ENCODE measurements at regions not wholly inside any gene's neighbourhood (a gene's known extent, or its start where the extent isn't known, plus 50 kb on each side); places are given as distances from the start of the nearest gene placed in this dataset.

DNA sequence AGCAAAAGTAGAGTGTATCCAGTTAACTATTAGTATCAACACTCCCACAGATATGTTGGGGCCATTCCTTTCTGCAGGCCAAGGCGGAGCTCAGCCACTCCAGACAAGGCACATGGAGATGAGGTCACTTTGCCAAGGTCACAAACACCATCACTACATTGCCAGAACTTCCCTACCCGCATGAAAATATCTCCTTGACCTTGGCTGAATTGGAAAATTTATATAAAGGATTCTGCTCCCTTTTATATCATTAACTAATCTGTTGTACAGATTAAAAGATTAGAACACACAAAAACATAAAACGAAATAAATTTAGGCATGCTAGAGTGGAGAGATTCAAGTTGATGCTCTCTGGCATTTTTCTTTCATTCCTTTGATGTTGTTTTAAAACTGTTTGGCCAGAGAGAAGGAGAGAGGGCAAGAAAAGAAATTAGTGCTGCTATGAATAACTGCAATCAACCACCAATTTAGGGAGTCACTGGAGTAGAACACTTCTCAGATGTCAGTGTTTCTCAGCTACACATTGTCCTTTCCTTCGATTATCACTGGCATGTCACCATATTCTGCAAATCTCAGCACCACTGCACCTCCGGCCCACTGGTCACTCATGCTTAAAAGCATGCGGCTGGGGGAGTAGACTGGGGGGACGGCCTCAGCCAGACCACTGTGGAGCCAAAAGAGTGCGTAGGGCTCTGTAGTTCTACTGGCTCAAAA is 78.7 kb upstream of the ATP1B1 start:
- H3K9me3 ChIP-seq (ENCODE audit: low read depth) = no peaks in the 10 kb centered on the region
- DNase-seq (ENCODE audit: low read depth in 1 of 2, low spot score in 1 of 2) = peak in 1 of 2 donors; percentile 81
- H3K4me3 ChIP-seq = no peak overlapping the region
- H3K36me3 ChIP-seq = no peaks in the 10 kb centered on the region
- H3K27ac ChIP-seq = peak overlapping the region; percentile 83
- peaks cover 34% of the 10 kb centered on the region for H3K4me1 ChIP-seq (ENCODE audit: low read depth)
- TF ChIP-seq, protein P1, sequence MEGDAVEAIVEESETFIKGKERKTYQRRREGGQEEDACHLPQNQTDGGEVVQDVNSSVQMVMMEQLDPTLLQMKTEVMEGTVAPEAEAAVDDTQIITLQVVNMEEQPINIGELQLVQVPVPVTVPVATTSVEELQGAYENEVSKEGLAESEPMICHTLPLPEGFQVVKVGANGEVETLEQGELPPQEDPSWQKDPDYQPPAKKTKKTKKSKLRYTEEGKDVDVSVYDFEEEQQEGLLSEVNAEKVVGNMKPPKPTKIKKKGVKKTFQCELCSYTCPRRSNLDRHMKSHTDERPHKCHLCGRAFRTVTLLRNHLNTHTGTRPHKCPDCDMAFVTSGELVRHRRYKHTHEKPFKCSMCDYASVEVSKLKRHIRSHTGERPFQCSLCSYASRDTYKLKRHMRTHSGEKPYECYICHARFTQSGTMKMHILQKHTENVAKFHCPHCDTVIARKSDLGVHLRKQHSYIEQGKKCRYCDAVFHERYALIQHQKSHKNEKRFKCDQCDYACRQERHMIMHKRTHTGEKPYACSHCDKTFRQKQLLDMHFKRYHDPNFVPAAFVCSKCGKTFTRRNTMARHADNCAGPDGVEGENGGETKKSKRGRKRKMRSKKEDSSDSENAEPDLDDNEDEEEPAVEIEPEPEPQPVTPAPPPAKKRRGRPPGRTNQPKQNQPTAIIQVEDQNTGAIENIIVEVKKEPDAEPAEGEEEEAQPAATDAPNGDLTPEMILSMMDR (IDR thresholded peaks at IDR 0.05; ENCODE audit: low read depth, low read length) = no peak
- H3K27me3 ChIP-seq = no peaks in the 10 kb centered on the region

DNA sequence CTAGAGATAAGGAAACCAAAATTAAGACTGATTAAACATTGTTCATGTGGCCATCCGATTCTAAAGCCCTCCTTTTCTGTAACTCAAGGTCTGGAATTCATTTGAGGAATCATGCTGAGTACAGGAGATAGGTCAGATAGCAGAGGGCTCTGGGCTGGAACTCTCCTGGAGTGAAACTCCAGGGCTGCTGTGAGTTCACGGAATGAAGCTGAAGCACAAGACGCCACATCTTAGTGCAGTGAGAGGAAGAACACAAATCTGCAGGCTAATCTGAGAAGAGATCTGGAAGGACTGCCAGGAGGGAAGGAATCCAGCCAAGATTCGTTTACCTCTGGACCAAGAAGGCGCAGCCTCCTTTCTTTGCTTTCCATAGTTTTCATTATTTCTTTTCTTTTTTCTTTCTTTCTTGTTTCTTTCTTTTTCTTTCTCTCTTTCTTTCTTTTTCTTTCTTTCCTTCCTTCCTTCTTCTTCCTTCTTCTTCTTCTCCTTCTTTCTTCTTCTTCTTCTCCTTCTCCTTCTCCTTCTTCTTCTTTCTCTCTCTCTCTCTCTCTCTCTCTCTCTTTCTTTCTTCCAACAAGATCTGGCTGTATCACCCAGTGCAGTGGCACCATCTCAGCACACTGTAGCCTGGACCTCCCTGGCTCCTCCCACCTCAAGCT is 74.8 kb upstream of the ATP1B1 start:
- no peak for DNase-seq (ENCODE audit: low read depth in 1 of 2, low spot score in 1 of 2)

DNA sequence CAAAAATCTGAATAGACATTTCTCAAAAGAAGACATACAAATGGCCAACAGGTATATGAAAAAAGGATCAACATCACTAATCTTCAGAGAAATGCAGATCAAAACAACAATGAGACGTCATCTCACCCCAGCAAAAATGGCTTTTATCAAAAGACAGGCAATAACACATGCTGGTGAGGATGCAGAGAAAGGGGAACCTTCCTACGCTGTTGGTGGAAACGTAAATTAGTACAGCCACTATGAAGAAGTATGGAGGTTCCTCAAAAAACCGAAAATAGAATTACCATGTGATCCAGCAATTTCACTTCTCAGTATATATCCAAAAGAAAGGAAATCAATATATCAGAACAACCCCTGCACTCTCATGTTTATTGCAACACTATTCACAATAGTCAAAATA is 65.1 kb upstream of the ATP1B1 start:
- Histone ChIP-seq H3K9me3 (ENCODE audit: low read depth) (no peaks in the 10 kb centered on the region), H3K4me3 (no peak overlapping the region), H3K4me1 (ENCODE audit: low read depth) (peaks cover 10% of the 10 kb centered on the region), H3K27ac (no peak overlapping the region), H3K36me3 (no peaks in the 10 kb centered on the region), H3K27me3 (no peaks in the 10 kb centered on the region)
- TF ChIP-seq, protein P1 (IDR thresholded peaks at IDR 0.05; ENCODE audit: low read depth, low read length) = no peak
- no peak for DNase-seq (ENCODE audit: low read depth in 1 of 2, low spot score in 1 of 2)

More for the DNA sequence above, 74.8 kb upstream of the ATP1B1 start:
- no peaks in the 10 kb centered on the region for H3K9me3 ChIP-seq (ENCODE audit: low read depth)
- H3K27me3 ChIP-seq = no peaks in the 10 kb centered on the region
- H3K36me3 ChIP-seq = no peaks in the 10 kb centered on the region
- peaks cover 29% of the 10 kb centered on the region for H3K4me1 ChIP-seq (ENCODE audit: low read depth)
- no peak overlapping the region for H3K4me3 ChIP-seq
- peak overlapping the region; percentile 20 for H3K27ac ChIP-seq
- TF ChIP-seq, protein P1 (IDR thresholded peaks at IDR 0.05; ENCODE audit: low read depth, low read length) = no peak

DNA sequence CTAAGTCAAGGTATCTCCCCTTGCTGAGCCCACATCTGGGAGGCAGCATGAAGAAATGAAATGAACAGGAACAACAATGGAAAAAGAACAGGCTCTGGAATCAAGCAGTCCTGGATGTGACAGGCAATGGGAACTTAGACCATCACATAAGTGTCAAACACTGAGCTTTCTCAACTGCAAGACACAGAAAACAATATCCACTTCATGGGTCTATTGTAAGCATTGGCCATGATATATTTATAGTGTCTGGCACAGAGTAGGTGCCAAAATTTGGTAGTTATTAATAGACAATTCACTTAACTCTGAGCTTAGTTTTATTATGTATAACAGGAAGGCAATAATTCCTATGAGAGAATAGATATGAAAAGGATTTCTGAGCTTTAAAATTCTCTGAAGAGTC is 64.1 kb upstream of the ATP1B1 start:
- no peak overlapping the region for H3K4me3 ChIP-seq
- no peaks in the 10 kb centered on the region for H3K9me3 ChIP-seq (ENCODE audit: low read depth)
- no peaks in the 10 kb centered on the region for H3K36me3 ChIP-seq
- H3K4me1 ChIP-seq (ENCODE audit: low read depth) = peaks cover 10% of the 10 kb centered on the region
- no peak for DNase-seq (ENCODE audit: low read depth in 1 of 2, low spot score in 1 of 2)
- TF ChIP-seq, protein P1 (IDR thresholded peaks at IDR 0.05; ENCODE audit: low read depth, low read length) = no peak
- no peaks in the 10 kb centered on the region for H3K27me3 ChIP-seq
- H3K27ac ChIP-seq = no peak overlapping the region

DNA sequence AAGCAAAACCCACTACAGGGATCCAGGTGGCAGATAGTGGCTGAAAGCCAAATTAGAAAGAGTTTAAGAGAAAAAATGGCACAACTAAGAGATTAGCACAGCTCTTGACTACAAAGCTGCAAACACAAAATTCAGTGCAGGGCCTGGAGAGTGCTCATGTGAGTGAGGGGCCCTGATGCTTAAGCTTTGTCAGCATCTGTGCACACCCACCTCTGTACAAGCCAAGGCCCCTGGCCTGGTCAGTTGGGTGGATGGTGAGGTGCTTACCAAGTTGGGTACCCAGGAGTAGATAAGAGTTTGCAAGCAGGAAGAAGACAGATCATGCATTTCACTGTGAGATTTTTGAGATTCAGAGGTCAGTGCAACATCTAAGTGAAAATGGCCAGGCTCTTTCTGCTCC is 62.7 kb upstream of the ATP1B1 start:
- Histone ChIP-seq H3K4me1 (ENCODE audit: low read depth) (peaks cover 19% of the 10 kb centered on the region), H3K4me3 (no peak overlapping the region), H3K27me3 (no peaks in the 10 kb centered on the region), H3K27ac (peak overlapping the region; percentile 20), H3K36me3 (no peaks in the 10 kb centered on the region), H3K9me3 (ENCODE audit: low read depth) (no peaks in the 10 kb centered on the region)
- TF ChIP-seq, protein P1 (IDR thresholded peaks at IDR 0.05; ENCODE audit: low read depth, low read length) = no peak
- DNase-seq (ENCODE audit: low read depth in 1 of 2, low spot score in 1 of 2) = no peak

Data from cardiac muscle cell (in vitro differentiated cells and primary cell).